ENCODE measurements at regions not wholly inside any gene's neighbourhood (a gene's known extent, or its start where the extent isn't known, plus 50 kb on each side); places are given as distances from the start of the nearest gene placed in this dataset.

DNA sequence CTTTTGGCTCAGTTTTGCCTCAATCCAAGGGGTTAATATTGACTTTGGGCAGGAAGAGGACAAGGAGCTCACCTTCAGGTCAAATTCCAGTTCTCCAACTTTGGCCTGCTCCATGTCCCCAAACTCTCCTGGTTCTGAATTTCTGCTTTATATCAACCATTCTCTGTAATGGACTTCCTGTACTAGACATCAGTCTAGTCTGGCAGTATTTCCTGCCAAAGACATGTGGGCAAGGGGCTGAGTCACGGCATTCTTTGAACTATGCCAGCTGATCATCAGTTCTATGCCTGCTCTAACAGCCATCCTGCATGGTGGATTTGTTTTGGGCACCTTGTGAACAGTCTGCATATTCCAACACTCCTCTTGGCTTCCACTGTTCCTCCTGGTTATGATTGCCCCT is 199.4 kb downstream of the ZEB2 start:
- no peak for DNase-seq (ENCODE audit: low spot score)
- Histone ChIP-seq H3K9me3 (no peaks in the 10 kb centered on the region), H3K27ac (no peak overlapping the region), H3K4me1 (peaks cover 0 to 10% of the 10 kb centered on the region in 2 donors), H3K36me3 (no peaks in the 10 kb centered on the region), H3K4me3 (no peak overlapping the region), H3K27me3 (no peaks in the 10 kb centered on the region)
- TF ChIP-seq, protein P1, sequence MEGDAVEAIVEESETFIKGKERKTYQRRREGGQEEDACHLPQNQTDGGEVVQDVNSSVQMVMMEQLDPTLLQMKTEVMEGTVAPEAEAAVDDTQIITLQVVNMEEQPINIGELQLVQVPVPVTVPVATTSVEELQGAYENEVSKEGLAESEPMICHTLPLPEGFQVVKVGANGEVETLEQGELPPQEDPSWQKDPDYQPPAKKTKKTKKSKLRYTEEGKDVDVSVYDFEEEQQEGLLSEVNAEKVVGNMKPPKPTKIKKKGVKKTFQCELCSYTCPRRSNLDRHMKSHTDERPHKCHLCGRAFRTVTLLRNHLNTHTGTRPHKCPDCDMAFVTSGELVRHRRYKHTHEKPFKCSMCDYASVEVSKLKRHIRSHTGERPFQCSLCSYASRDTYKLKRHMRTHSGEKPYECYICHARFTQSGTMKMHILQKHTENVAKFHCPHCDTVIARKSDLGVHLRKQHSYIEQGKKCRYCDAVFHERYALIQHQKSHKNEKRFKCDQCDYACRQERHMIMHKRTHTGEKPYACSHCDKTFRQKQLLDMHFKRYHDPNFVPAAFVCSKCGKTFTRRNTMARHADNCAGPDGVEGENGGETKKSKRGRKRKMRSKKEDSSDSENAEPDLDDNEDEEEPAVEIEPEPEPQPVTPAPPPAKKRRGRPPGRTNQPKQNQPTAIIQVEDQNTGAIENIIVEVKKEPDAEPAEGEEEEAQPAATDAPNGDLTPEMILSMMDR (IDR thresholded peaks at IDR 0.05) = no peak

DNA sequence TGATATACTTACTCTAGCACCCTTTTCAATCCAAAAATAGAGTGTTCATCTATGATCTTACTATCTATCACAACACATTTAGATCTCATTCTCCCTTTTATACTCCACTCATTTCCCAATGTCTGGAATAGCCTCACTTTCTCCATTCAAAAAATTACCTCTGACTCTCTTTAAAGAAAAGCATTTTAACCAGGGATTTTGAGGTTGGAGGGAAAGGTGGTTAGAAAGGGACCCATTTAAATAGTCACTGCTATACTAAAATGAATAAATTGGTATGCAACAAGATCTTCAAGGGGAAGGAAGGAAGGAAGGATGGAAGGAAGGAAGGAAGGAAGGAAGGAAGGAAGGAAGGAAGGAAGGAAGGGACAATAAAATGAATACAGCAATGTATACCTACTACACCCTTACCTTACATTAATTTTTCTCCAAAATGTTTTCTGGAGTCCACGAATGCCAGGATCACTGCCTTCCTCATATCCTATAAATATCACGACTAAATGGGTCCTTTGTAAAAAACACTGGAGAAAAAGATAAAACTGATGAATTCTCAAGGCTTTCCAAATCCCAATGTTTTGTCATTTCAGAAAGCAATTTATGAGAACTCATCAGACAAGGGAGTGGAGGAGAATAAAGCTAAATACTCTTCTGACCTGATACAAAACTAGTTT is 202.7 kb downstream of the ZEB2 start:
- DNase-seq (ENCODE audit: low spot score) = no peak
- Histone ChIP-seq H3K27ac (no peak overlapping the region), H3K36me3 (no peaks in the 10 kb centered on the region), H3K9me3 (peaks cover 0 to 6% of the 10 kb centered on the region in 2 donors), H3K27me3 (no peaks in the 10 kb centered on the region), H3K4me3 (no peak overlapping the region), H3K4me1 (peaks cover 0 to 10% of the 10 kb centered on the region in 2 donors)
- TF ChIP-seq, protein P1 (IDR thresholded peaks at IDR 0.05) = no peak

DNA sequence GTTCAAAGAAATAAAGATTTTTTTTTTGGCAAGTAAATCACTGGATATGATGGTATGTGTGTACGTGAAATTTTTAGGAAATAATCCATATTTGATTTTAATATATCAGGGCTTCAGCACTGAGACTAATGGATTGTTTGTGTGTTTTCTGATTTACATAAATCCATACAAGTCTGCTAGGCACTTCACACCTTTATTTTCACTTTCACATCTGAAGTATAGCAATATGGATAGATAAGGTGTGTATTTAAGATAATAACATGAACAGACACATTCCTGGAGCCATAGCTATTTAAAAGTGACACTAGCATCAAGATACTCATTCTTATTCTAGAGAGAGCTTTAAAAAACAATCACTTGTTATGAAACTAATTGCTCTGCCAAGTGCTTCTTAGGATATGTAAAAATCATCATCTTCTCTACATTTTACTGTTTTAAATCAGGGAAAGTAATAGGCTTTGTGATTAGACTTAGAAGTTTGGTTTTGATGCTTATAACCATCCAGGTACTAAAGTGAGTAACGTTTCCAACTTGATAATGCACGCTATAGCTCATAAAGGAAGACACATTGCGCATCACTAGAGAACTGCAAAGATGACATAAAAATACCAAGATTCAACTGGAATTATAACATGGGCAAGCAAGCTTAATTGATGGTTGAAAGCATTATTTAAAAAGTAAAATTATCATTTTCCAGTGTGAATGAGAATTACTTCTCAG is 208.9 kb downstream of the ZEB2 start:
- Histone ChIP-seq H3K36me3 (no peaks in the 10 kb centered on the region), H3K4me1 (no peaks in the 10 kb centered on the region), H3K9me3 (peaks cover 0 to 6% of the 10 kb centered on the region in 2 donors), H3K4me3 (no peak overlapping the region), H3K27me3 (no peaks in the 10 kb centered on the region), H3K27ac (no peak overlapping the region)
- TF ChIP-seq, protein P1 (IDR thresholded peaks at IDR 0.05) = no peak
- DNase-seq (ENCODE audit: low spot score) = no peak

DNA sequence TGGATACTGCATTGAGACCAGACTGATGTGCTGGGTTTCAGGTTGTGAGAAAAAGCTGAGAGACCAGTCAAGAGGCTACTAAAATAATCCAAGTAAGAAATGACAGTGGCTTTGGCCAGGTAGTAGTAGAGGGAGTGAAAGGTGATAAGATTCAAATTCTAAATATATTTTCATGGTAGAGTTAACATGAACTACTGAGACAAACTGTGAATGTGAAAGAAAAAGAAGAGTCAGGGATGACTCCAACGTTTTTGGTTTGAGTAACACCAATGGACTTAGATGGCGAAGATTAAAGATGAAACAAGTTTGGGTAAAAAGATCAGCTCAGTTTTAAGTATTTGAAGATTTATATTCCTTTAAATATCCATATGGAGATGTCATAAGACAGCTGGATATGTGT is 209.4 kb downstream of the ZEB2 start:
- H3K4me1 ChIP-seq = no peaks in the 10 kb centered on the region
- H3K27me3 ChIP-seq = no peaks in the 10 kb centered on the region
- no peak for DNase-seq (ENCODE audit: low spot score)
- H3K27ac ChIP-seq = no peak overlapping the region
- TF ChIP-seq, protein P1 (IDR thresholded peaks at IDR 0.05) = no peak
- no peaks in the 10 kb centered on the region for H3K36me3 ChIP-seq
- no peak overlapping the region for H3K4me3 ChIP-seq
- H3K9me3 ChIP-seq = peaks cover 0 to 10% of the 10 kb centered on the region in 2 donors

DNA sequence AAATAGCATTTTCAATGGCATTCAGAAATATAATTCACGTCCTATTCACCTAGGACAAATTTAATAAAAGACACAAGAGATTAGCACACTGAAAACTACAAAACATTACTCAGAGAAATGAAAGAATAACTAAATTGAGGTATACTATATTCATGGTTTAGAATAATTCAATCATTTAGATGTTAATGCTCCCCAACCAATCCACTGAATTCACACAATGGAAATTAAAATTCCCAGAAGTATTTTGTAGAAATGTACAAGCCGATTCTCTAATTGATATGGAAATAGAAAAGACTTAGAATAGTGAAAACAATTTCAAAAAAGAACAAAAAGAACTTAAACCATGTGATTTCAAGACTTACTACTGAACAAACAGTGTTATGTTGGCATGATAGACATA is 212.2 kb downstream of the ZEB2 start:
- no peak for DNase-seq (ENCODE audit: low spot score)
- Histone ChIP-seq H3K9me3 (peaks cover 0 to 15% of the 10 kb centered on the region in 2 donors), H3K27ac (no peak overlapping the region), H3K4me3 (no peak overlapping the region), H3K4me1 (no peaks in the 10 kb centered on the region), H3K27me3 (no peaks in the 10 kb centered on the region), H3K36me3 (no peaks in the 10 kb centered on the region)
- TF ChIP-seq, protein P1 (IDR thresholded peaks at IDR 0.05) = no peak
